Pons (tissue), 1 donor: ENCODE measurements at regions not wholly inside any gene's neighbourhood (a gene's known extent, or its start where the extent isn't known, plus 50 kb on each side); places are given as distances from the start of the nearest gene placed in this dataset.
A peak's percentile ranks its signal among the peaks of the same experiment; 100 is the strongest.

Experiments used
- DNase-seq: peaks from one replicate; pipeline ENCODE4 v3.0.0-alpha.2; 2016; ENCODE audit warnings: low spot score

GRCh38 chr20:50344232-50345071, 153.8 kb downstream of the CEBPB start:
- no peak for DNase-seq

- no peak for DNase-seq
These were observed 155.2 kb downstream of the CEBPB start for GRCh38 chr20:50345712-50346373.

- peak; percentile 85 for DNase-seq
These were observed 156.0 kb downstream of the CEBPB start for GRCh38 chr20:50346374-50347283.

GRCh38 chr20:50347284-50348063, 156.8 kb downstream of the CEBPB start:
- DNase-seq, result no peak

- DNase-seq, result peak; percentile 79
These were observed 157.5 kb downstream of the CEBPB start for GRCh38 chr20:50348096-50348495.

- DNase-seq, result no peak
These were observed 159.5 kb upstream of the PTPN1 start for GRCh38 chr20:50350510-50351249.

GRCh38 chr20:50351541-50351940, 158.6 kb upstream of the PTPN1 start:
- DNase-seq, result no peak

- no peak for DNase-seq
These were observed 156.8 kb upstream of the PTPN1 start for GRCh38 chr20:50353289-50353961.

GRCh38 chr20:50354721-50355589, 155.2 kb upstream of the PTPN1 start:
- DNase-seq, result no peak

- DNase-seq, result no peak
These were observed 154.3 kb upstream of the PTPN1 start for GRCh38 chr20:50355590-50356524.

GRCh38 chr20:50356525-50356885, 153.7 kb upstream of the PTPN1 start:
- DNase-seq, result no peak

- no peak for DNase-seq
These were observed 153.0 kb upstream of the PTPN1 start for GRCh38 chr20:50356962-50357782.

GRCh38 chr20:50357783-50358161, 152.4 kb upstream of the PTPN1 start:
- no peak for DNase-seq

GRCh38 chr20:50358166-50358565, 152.0 kb upstream of the PTPN1 start:
- no peak for DNase-seq

- DNase-seq, result no peak
These were observed 151.2 kb upstream of the PTPN1 start for GRCh38 chr20:50358971-50359370.

GRCh38 chr20:50359607-50360217, 150.5 kb upstream of the PTPN1 start:
- no peak for DNase-seq

- no peak for DNase-seq
These were observed 149.9 kb upstream of the PTPN1 start for GRCh38 chr20:50360218-50360672.
